A204.1 (cell line): ENCODE measurements at regions not wholly inside any gene's neighbourhood (a gene's known extent, or its start where the extent isn't known, plus 50 kb on each side); places are given as distances from the start of the nearest gene placed in this dataset.
"Not testable (repeated sequence)": the region's sequence is repeated elsewhere in the genome, so short reads cannot be mapped to it uniquely, and the experiment has no call there.

Experiments used
- FAIRE-seq: peaks from 2 replicates; lab custom pipeline; 2012; peaks lifted over from hg19 to GRCh38; lab: Jason Lieb, UNC

- no peak for FAIRE-seq
Observed at GRCh38 chr21:35748678-35749314, 311.5 kb downstream of the SETD4 start.

DNA sequence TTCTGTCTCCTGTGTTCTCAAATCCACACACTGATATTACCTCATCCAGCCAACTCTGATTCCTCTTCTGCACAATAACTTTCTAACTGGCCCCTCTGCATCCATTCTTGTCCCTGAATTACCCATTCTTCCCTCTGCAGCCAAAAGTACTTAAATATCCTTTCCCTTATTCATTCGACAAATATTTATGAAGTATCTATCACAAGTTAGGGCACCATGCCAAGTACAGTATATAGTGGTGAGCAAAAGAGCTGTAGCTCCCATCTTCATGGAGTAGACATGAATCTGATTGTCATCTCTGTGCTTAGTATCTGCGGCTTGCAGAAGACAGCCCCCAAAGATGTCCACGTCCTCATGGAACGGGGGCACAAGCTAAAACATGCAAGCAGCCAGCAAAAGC lies 316.8 kb downstream of the SETD4 start:
- FAIRE-seq, result no peak

DNA sequence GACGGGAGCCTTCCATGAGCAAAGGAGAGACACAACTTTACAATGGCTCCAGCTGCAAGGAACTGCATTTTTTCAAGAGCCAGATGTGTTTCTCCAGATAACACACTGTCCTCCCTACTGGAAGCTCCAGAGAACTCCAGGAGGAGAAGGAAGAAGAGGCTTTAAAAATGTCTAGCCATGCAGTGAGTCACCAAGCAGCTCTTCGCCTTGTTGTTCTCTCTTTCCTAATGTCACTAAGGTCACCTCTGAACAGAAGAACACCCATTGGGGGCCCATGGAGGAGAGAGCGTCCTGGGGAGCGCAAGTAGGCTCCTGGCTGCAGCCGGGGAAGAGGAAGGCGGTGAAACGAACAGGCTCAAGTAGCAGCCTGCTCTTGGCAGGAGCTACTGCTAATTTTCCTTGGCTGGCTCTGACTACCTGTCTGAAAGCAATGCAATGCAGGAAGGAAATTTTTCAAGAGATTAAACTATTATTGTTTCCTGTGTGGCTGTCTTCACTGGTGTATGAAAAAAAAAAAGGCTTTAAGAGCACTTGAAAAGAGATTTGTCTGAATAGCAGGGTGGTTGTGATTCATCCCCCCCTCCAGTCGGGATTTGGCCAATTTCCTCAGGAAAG lies 321.9 kb downstream of the SETD4 start:
- no peak for FAIRE-seq

GRCh38 chr21:35737899-35738346 lies 322.4 kb downstream of the SETD4 start:
- no peak for FAIRE-seq

GRCh38 chr21:35737449-35737848 lies 322.9 kb downstream of the SETD4 start:
- no peak for FAIRE-seq

GRCh38 chr21:35732788-35733187 lies 327.5 kb downstream of the SETD4 start:
- no peak for FAIRE-seq

DNA sequence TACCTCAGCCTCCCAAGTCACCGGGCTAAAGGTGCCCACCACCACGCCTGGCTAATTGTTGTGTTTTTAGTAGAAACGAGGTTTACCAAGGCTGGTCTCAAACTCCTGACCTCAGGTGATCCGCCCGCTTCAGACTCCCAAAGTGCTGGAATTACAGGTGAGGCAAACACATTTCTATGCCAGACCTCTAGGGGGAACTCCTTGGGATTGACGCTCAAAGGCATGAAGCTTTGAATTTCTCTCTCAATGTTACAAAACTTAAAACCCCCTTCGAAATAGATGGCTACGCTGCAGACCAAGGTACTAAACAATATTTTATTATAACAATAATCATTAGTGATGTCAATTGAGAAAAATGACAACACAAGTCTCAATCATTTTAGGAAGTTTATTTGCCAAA lies 330.0 kb downstream of the SETD4 start:
- FAIRE-seq, result no peak

DNA sequence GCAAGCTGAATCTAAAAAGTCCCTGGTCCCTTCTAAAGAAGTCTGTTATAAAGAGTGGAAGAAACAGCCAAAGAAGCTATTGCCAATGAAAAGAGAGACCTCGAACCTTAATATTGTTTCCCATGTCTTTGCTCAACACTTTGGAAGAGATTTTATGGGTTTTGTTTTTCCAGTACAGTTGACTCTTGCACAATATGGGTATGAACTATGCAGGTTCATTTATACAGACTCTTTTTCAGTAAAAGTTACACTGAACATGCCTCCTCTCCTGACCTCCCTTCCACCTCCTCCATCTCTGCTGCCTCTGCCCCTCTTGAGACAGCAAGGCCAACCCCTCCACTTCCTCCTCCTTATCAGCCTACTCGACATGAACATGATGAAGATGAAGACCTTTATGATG lies 332.5 kb downstream of the SETD4 start:
- no peak for FAIRE-seq

GRCh38 chr21:35724156-35724555 lies 336.2 kb downstream of the SETD4 start:
- no peak for FAIRE-seq

DNA sequence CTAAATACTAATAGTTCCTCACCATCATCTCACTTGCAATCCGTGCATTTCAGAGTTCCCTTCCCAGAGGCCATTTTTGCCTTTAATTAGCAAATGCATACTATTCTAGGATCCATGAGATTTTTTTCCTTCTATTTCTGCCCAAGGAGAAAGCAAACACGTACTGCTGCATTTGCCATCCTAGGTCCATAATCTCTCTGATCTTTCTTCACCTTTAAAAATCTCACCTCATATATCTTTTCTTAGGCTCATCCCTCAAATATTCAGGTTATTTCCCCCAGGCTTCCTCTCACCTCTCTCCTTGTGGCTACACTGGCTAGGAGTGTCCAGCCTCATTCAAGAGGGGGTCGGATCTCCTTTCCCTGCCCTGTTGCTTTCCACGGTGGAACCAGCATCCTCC lies 338.6 kb downstream of the SETD4 start:
- FAIRE-seq, result no peak

DNA sequence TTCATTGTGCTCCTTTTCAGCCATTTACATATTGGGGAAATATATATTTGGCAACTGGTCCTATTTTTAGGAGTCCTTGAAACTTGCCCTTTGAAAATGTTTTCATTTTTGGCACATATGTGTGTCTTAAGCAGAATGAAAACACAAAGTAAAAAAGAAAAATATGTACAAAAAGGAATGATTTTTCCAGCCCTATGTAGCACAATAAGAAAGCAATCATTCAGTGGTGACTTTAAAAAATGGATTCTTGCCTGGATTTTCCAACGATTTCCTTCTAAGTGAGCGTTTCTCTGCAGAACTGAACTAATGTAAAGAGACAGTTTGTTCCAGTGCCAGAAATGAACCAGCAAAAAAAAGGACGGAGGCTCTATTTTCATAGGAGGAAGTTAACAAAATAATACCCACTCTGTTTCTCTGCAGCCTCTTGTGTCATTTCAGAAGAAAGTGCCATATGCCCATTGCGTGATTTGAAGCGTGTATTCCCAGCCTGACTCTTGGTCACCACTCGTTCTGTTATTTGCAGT lies 340.1 kb downstream of the SETD4 start:
- no peak for FAIRE-seq

DNA sequence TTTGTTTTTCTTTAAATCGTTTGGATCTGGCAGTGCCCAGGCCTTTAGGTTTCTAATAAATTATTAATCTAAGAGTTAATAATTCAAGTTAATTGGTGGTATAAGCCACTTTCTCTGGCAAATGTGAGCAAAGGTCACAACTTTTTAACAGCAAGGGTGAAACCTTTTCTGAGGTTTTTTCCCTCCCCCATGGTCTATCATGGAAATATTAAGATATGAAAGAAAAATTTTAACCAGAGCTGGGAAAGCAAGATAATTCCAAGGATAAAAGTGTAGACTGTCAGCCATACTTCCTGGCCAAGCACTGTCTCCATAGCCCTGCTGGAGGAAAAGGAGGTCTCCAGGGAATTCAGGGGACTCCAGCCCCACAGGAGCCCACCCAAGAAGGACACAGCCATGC lies 341.2 kb downstream of the SETD4 start:
- FAIRE-seq, result no peak

- FAIRE-seq, result no peak
Observed at GRCh38 chr21:35716876-35717565, 343.3 kb downstream of the SETD4 start.

DNA sequence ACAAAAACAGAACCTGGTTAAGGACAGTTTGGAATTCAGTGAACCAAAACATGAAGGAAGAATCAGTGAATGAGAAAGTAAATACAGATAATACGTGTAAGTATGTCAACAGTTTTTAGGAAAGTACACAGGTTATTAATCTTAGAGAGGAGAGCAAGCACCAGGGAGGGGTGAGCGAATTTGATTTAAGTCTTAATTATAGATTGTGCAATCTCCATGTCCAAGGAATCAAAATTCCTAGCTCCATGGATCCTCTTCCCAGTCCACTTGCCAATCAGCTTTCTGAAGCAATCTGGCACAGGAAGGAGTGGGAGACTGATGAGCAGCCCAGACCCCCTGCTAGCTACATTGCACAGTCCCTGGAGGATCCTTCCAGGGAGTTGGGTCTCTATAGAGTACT lies 346.4 kb downstream of the SETD4 start:
- no peak for FAIRE-seq

GRCh38 chr21:35711661-35712060 lies 348.7 kb downstream of the SETD4 start:
- no peak for FAIRE-seq

GRCh38 chr21:35711213-35711612 lies 349.1 kb downstream of the SETD4 start:
- FAIRE-seq, result no peak

DNA sequence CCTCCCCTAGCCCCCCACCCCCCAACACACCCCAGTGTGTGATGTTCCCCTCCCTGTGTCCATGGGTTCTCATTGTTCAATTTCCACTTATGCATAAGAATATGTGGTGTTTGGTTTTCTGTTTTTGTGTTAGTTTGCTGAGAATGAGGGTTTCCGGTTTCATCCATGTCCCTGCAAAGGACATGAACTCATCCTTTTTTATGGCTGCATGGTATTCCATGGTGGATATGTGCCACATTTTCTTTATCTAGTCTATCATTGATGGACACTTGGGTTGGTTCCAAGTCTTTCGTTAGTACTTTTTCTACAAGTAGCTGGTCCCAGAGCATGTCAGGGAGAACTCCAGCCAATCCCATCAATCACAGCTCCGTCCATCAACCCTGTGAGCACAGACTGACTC lies 350.3 kb downstream of the SETD4 start:
- FAIRE-seq, result not testable (repeated sequence)

DNA sequence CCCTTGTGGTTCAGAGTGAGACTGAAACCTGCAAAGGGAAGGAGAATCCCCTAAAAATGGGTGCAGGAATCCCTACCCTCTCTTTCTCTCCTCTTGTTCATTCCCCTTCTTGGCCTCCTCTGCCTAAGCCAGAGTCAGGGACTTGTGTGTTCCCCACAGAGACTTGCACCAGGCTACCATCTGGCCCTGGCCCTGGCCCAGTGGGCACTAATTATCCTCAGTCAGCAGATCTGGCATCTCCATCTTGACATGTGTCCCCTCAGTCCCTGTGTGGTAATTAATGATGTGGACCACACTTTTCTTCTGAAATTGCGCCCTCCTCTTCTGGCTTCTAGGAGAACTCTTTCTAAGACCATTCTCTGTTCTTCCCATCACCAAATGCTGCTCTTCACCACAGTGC lies 354.4 kb downstream of the SETD4 start:
- FAIRE-seq, result no peak

- no peak for FAIRE-seq
Observed at GRCh38 chr21:35705237-35705887, 355.0 kb downstream of the SETD4 start.

DNA sequence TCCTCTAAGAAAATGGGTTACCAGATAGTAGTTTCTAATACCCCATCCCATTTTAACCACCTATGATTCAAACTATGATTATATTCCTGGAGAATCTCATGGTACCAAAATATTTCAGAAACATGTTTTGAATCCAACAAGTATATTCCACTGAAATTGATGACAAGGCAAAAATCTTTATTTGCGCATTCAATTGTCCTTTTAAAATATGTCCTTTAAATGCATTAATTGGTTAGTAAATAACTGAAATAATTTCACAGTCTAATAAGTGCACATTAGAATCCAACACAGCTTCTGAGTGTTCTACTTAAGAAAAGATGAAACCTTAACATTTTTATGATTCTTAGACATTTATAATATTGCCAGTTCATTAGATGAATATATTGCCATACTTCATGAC lies 356.6 kb downstream of the SETD4 start:
- no peak for FAIRE-seq

- FAIRE-seq, result no peak
Observed at GRCh38 chr21:35699361-35699760, 361.0 kb downstream of the SETD4 start.

DNA sequence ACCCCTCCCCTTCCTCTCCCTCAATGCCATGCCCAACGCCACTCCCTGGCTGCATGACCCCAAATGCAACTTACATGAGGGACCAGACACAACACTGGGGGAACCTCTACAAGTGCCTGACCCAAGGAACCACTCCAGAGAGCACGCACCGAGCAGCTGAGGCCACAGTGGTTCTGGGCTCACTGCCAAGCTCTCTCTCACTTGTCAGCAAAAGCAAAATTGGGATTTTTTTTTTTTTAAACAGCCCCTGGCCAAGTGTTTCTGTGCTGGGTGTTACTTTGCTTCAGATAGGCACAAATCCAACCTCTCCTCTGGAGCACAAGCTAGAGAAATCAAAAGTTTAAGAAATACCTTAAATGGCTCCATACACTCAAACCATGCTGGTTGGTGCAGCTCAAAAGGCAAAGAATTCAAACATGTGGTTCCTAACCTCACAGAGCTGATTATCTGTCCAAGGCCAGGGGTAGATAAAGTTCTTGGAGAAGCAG lies 363.0 kb downstream of the SETD4 start:
- no peak for FAIRE-seq

GRCh38 chr21:35696644-35697043 lies 363.7 kb downstream of the SETD4 start:
- FAIRE-seq, result no peak
